GM12878 (cell line): ENCODE measurements at regions not wholly inside any gene's neighbourhood (a gene's known extent, or its start where the extent isn't known, plus 50 kb on each side); places are given as distances from the start of the nearest gene placed in this dataset.

Experiments
- BHLHE40 ChIP-seq, 2 experiments: fragments of 450-650 bp in 1 of 2; IDR thresholded peaks; 2 replicates each; pipeline ENCODE4 v1.6.1; 2011 to 2017; ENCODE audit warnings: low read depth in 2 of 2, borderline replicate concordance in 1 of 2, improper control_type of control experiment in 1 of 2, low read length in 1 of 2, mild to moderate bottlenecking in 1 of 2
- CEBPB ChIP-seq, 2 experiments: fragments of 150-350 bp in 1 of 2; IDR thresholded peaks; 2 replicates each; pipeline ENCODE4 v1.6.1; 2012 to 2014; ENCODE audit warnings: low read depth in 2 of 2, low read length in 2 of 2, borderline replicate concordance in 1 of 2, inconsistent platforms in 1 of 2
- EZH2 ChIP-seq: IDR thresholded peaks from 2 replicates; pipeline ENCODE4 v1.6.1; 2012; ENCODE audit warnings: low read depth, mild to moderate bottlenecking, control low read depth, inconsistent platforms, low read length, borderline replicate concordance; ENCODE audit not compliant: control insufficient read depth
- MAX ChIP-seq: IDR thresholded peaks from 2 replicates; pipeline ENCODE4 v1.6.1; 2012; ENCODE audit warnings: low read depth, low read length, improper control_type of control experiment
- NFXL1 ChIP-seq: fragments of 450-650 bp; IDR thresholded peaks from 2 replicates; pipeline ENCODE4 v1.6.1; 2017; ENCODE audit warnings: antibody characterized with exemption, mild to moderate bottlenecking, borderline replicate concordance
- SRF ChIP-seq, 2 experiments: IDR thresholded peaks; 2 replicates each; pipeline ENCODE4 v1.6.1; 2011; ENCODE audit warnings: low read depth in 2 of 2, low read length in 2 of 2, mild to moderate bottlenecking in 1 of 2, moderate library complexity in 1 of 2
- TF ChIP-seq, protein P1 (sequence below): fragments of 450-650 bp; IDR thresholded peaks from 2 replicates; pipeline ENCODE4 v1.6.1; 2016; ENCODE audit warnings: mild to moderate bottlenecking, moderate library complexity, borderline replicate concordance
- TF ChIP-seq, protein P2 (sequence below): fragments of 450-650 bp; IDR thresholded peaks from 2 replicates; pipeline ENCODE4 v1.6.1; 2017; ENCODE audit warnings: mild to moderate bottlenecking, moderate library complexity

DNA sequence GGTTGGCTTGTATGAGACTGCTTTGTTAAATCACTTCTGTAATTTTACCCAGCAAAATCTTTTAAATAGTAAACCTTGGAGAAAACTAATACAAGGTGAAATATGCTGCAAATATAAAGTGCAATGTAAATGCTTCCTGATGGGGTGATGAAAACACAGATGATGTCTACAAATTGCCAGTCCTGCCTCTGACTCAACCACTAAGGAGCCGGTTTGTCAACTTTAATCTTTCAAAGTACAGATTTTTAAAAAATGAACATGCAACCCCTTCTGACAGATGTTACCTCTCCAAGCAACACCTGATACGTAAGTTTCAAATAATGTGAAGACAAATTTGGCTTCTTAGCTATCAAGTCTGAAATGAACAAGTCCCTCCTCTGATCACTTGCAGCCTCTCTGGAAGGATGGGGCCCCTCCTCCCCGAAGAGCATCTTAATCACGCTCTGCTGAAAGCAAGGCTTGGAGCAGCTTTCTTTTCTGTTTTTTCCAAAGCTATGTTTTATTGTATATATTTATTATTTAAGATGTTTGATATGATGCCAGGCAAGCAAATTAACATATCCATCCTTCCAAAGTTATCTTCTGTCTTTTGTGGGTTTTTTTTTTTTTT, 196.0 kb downstream of the MYLK4 start:
- TF ChIP-seq EZH2, result no peak
- TF ChIP-seq SRF (IDR thresholded peaks at IDR 0.05; ENCODE audit: low read depth in 2 of 2, low read length in 2 of 2), result no peak
- no peak for TF ChIP-seq CEBPB (IDR thresholded peaks at IDR 0.05; ENCODE audit: borderline replicate concordance in 1 of 2, low read depth in 2 of 2, low read length in 2 of 2)
- no peak for TF ChIP-seq BHLHE40 (IDR thresholded peaks at IDR 0.05; ENCODE audit: borderline replicate concordance in 1 of 2, low read depth in 2 of 2, low read length in 1 of 2)
- TF ChIP-seq MAX, result no peak
- TF ChIP-seq, protein P1, sequence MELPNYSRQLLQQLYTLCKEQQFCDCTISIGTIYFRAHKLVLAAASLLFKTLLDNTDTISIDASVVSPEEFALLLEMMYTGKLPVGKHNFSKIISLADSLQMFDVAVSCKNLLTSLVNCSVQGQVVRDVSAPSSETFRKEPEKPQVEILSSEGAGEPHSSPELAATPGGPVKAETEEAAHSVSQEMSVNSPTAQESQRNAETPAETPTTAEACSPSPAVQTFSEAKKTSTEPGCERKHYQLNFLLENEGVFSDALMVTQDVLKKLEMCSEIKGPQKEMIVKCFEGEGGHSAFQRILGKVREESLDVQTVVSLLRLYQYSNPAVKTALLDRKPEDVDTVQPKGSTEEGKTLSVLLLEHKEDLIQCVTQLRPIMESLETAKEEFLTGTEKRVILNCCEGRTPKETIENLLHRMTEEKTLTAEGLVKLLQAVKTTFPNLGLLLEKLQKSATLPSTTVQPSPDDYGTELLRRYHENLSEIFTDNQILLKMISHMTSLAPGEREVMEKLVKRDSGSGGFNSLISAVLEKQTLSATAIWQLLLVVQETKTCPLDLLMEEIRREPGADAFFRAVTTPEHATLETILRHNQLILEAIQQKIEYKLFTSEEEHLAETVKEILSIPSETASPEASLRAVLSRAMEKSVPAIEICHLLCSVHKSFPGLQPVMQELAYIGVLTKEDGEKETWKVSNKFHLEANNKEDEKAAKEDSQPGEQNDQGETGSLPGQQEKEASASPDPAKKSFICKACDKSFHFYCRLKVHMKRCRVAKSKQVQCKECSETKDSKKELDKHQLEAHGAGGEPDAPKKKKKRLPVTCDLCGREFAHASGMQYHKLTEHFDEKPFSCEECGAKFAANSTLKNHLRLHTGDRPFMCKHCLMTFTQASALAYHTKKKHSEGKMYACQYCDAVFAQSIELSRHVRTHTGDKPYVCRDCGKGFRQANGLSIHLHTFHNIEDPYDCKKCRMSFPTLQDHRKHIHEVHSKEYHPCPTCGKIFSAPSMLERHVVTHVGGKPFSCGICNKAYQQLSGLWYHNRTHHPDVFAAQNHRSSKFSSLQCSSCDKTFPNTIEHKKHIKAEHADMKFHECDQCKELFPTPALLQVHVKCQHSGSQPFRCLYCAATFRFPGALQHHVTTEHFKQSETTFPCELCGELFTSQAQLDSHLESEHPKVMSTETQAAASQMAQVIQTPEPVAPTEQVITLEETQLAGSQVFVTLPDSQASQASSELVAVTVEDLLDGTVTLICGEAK, result no peak
- TF ChIP-seq, protein P2, sequence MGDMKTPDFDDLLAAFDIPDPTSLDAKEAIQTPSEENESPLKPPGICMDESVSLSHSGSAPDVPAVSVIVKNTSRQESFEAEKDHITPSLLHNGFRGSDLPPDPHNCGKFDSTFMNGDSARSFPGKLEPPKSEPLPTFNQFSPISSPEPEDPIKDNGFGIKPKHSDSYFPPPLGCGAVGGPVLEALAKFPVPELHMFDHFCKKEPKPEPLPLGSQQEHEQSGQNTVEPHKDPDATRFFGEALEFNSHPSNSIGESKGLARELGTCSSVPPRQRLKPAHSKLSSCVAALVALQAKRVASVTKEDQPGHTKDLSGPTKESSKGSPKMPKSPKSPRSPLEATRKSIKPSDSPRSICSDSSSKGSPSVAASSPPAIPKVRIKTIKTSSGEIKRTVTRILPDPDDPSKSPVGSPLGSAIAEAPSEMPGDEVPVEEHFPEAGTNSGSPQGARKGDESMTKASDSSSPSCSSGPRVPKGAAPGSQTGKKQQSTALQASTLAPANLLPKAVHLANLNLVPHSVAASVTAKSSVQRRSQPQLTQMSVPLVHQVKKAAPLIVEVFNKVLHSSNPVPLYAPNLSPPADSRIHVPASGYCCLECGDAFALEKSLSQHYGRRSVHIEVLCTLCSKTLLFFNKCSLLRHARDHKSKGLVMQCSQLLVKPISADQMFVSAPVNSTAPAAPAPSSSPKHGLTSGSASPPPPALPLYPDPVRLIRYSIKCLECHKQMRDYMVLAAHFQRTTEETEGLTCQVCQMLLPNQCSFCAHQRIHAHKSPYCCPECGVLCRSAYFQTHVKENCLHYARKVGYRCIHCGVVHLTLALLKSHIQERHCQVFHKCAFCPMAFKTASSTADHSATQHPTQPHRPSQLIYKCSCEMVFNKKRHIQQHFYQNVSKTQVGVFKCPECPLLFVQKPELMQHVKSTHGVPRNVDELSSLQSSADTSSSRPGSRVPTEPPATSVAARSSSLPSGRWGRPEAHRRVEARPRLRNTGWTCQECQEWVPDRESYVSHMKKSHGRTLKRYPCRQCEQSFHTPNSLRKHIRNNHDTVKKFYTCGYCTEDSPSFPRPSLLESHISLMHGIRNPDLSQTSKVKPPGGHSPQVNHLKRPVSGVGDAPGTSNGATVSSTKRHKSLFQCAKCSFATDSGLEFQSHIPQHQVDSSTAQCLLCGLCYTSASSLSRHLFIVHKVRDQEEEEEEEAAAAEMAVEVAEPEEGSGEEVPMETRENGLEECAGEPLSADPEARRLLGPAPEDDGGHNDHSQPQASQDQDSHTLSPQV, result no peak
- no peak for TF ChIP-seq NFXL1
